Middle frontal gyrus (tissue), 1 donor: ENCODE measurements at regions not wholly inside any gene's neighbourhood (a gene's known extent, or its start where the extent isn't known, plus 50 kb on each side); places are given as distances from the start of the nearest gene placed in this dataset.

ENCODE experiments used
- DNase-seq: peaks from one replicate; pipeline ENCODE4 v3.0.0-alpha.2; 2015; ENCODE audit warnings: low spot score; ENCODE audit errors: extremely low spot score

DNA sequence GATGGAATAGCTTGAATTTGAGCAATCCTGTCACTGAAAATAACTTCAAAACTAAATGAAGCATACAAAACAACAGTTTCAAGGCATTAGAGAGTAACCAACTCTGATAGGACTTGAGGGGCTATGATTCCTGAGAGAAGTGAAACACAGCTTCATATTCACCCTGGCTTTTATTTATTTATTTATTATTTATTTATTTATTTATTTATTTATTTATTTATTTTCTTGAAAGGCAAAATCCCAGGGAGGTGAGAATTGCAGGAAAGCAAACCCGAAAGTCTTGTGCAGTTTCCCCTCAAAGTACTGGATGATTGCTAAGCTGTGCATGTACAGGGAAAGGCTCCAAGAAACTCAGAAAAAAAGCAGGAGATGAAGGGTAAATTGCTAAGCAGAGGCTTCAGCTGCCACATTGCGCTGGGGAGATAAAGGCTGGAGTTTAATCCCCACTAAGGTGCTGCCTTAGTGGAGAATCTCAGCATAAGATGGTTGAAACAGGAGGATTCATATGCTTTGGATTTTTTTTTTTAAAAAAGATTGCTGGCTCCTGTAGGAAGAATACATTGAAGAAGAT, 72.9 kb upstream of the COL24A1 start:
- DNase-seq, result no peak

DNA sequence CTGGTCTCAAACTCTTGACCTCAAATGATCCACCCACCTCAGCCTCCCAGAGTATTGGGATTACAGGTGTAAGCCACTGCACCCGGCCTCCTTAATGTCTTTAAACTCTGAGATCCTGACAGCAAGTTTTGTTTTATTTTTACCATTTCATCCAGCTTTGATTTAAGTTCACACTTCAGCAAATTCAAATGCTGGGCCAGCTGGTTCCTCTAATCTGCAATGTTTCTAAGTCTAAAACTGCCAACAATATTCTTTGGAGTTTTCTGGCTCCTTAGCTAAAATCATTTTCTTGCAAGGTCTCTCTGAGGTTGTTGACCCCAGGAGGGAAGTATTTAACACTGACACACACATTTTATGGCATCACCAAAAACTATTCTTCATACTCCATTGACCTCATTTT, 72.0 kb upstream of the COL24A1 start:
- peak; percentile 27 for DNase-seq

DNA sequence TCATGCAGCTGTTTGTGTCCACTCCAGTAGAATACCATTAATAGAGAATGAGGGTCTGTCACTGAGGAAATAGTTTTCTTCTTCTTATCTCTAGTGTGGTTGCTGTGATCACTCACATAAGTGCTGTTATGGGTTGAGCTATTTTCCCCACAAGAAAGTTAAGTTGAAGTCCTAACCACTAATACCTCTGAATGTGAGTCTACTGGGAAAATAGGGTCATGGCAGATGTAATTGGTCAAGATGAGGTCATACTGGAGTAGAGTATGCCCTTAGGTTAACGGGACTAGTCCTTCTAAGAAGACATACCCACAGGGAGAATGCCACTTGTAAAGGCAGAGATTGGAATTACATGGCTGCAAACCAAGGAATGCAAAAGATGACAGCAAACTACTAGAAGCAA, 70.5 kb upstream of the COL24A1 start:
- no peak for DNase-seq

DNA sequence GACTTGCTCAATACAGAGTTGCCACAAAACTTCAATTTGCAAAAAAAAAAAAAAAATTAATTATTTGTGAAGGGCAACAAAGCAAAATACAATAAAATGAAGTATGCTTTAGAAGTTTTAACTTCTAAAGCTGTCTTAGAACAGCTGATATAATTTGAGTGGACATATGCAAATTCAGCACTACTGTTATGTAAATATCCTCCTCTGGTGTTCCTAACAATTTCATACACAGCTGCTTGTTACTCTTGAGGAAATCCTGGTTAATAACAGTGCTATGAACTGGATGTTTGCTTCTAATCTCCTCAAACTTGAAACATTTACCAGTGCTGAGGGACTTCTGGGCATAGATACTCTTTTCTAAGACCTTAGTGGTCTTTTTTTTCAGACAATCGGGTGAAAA, 69.6 kb upstream of the COL24A1 start:
- DNase-seq, result no peak

DNA sequence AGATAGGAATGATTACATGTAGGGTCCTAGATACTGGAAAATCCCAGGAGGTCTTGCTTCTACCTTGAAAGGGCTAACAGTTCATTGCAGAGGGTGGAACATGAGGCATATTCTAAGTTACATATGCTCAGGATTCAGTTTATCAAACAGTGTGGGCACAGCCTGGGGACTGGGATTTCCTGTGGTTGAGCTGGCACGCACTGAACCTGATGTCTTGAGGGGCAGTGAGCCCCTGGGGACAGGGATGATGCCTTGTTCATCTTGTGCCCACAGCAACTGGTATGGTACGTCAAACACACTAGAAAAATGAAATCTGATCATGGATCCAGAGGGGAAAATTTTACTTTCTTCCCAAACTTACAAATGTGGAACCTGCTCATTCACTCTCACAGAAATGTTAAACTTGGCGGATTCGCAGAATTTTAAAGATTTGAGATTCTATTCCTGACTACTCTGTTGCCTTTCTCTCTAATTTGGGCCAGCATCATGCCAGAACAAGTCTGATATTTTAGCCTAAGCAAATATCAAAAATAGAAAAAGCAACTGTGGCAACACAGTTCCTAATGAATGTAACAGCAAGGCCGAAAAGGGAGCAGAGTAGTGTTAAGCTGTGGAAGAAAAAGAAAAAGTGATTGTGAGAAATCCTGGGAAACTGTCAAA, 68.2 kb upstream of the COL24A1 start:
- peak; percentile 31 for DNase-seq

DNA sequence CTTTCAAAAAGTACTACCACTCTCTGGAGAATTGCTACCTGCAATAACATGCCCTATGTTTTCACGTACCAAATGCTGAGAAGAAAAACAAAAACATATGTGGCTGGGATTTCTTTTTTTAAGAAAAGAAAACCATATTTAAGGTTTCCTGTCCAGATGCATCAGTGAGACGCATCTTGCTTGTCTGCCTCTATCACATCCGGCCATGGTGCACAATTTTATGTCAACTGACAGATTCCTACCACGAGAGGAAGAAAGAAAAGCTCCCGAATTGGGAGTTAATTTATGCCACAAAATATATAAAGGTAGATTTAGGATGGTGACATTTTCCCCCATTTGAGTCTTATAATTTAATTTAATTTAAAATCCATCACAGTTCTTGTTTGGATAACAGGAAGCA, 62.3 kb upstream of the COL24A1 start:
- no peak for DNase-seq

DNA sequence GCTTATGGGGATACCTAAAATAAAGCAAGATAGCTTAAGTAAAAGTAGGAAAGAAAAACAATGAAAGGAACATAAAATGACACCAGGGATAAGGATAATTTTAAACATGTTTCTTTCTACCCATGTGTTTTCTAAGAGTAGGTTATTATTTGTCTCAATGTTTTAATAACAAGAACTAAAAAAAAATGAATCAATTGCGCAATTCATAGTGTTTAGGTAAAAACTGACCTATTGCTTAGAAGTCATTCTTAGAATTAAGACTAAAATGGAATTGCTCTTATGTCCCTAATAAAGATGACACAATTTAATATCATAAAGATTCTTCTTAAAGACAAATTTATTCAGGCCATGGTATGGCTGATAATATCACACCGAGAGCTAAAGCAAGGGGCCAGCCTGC, 58.0 kb upstream of the COL24A1 start:
- DNase-seq, result no peak

DNA sequence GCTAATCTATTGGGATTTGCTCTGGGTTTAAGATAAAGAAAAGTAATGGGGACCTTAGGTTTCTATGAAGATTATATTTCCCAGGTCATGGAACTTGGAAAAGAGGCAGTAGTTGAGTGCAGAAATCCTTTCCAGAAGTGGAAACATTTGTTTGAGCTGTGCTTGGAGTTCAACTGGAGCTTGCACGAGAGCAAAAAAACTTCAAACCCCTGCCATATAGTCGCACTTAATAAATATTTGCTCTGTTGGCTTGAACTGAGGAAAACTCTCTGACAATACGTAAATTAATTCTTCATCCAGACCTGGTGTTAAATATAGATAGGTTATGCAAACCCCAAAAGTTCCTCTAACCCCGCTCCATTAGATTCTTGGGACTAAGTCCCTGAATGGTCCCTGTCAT, 52.8 kb upstream of the COL24A1 start:
- DNase-seq, result no peak

DNA sequence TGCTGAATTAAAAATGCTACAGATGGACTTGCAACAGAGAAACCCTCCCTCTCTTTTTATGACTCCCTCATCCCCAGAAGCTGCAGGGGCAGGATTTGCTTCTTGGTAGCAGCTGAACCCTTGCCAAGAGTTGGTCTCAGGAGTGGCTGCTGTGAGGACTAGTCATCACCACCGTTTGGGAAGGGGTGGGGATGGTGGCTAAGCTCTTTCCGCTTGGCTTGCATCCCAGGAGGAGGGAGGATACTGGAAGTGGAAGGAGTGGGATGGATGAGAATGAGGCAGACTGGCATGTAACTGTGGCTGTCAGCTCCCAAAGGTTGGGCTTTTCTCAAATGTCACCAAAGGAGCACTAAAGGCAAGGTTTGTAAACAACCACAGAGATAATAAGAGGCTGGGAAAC, 50.8 kb upstream of the COL24A1 start:
- DNase-seq, result no peak
